GM19463 (cell line): ENCODE measurements at regions not wholly inside any gene's neighbourhood (a gene's known extent, or its start where the extent isn't known, plus 50 kb on each side); places are given as distances from the start of the nearest gene placed in this dataset.

Experiments used
- ATAC-seq: cut with Tn5 transposase; IDR thresholded peaks from one replicate; pipeline ENCODE4 v1.9.1; 2021; ENCODE audit warnings: mild to moderate bottlenecking, moderate library complexity; ENCODE audit not compliant: unreplicated experiment

GRCh38 chr20:24339210-24339641 is 130.2 kb upstream of the SYNDIG1 start:
- ATAC-seq, result no peak

- ATAC-seq, result no peak
Measured at GRCh38 chr20:24337551-24337950, 131.9 kb upstream of the SYNDIG1 start.

GRCh38 chr20:24337069-24337468 is 132.4 kb upstream of the SYNDIG1 start:
- ATAC-seq, result no peak

- no peak for ATAC-seq
Measured at GRCh38 chr20:24334830-24335229, 134.6 kb upstream of the SYNDIG1 start.

- no peak for ATAC-seq
Measured at GRCh38 chr20:24332956-24333355, 136.5 kb upstream of the SYNDIG1 start.

- ATAC-seq, result no peak
Measured at GRCh38 chr20:24331939-24332338, 137.5 kb upstream of the SYNDIG1 start.

GRCh38 chr20:24328901-24329300 is 140.5 kb upstream of the SYNDIG1 start:
- no peak for ATAC-seq

- ATAC-seq, result no peak
Measured at GRCh38 chr20:24321973-24322372, 147.5 kb upstream of the SYNDIG1 start.

- no peak for ATAC-seq
Measured at GRCh38 chr20:24318569-24319352, 150.7 kb upstream of the SYNDIG1 start.

- ATAC-seq, result no peak
Measured at GRCh38 chr20:24317224-24317623, 152.2 kb upstream of the SYNDIG1 start.

GRCh38 chr20:24316731-24317130 is 152.7 kb upstream of the SYNDIG1 start:
- no peak for ATAC-seq

GRCh38 chr20:24314053-24314452 is 155.4 kb upstream of the SYNDIG1 start:
- no peak for ATAC-seq

- ATAC-seq, result no peak
Measured at GRCh38 chr20:24309596-24309995, 159.8 kb upstream of the SYNDIG1 start.

GRCh38 chr20:24305371-24305770 is 164.1 kb upstream of the SYNDIG1 start:
- ATAC-seq, result no peak

- ATAC-seq, result no peak
Measured at GRCh38 chr20:24304291-24304690, 165.1 kb upstream of the SYNDIG1 start.

GRCh38 chr20:24303393-24304170 is 165.8 kb upstream of the SYNDIG1 start:
- ATAC-seq, result no peak

- no peak for ATAC-seq
Measured at GRCh38 chr20:24297993-24298392, 171.4 kb upstream of the SYNDIG1 start.

- no peak for ATAC-seq
Measured at GRCh38 chr20:24296477-24297261, 172.8 kb upstream of the SYNDIG1 start.

- ATAC-seq, result no peak
Measured at GRCh38 chr20:24291014-24291413, 178.4 kb upstream of the SYNDIG1 start.

GRCh38 chr20:24289737-24290481 is 179.5 kb upstream of the SYNDIG1 start:
- ATAC-seq, result no peak

GRCh38 chr20:24283186-24283585 is 186.2 kb upstream of the SYNDIG1 start:
- ATAC-seq, result no peak
